ENCODE measurements at regions not wholly inside any gene's neighbourhood (a gene's known extent, or its start where the extent isn't known, plus 50 kb on each side); places are given as distances from the start of the nearest gene placed in this dataset.

GRCh38 chr14:106509176-106509575 lies 982.8 kb downstream of the TMEM121 start:
- TF ChIP-seq, protein P1, sequence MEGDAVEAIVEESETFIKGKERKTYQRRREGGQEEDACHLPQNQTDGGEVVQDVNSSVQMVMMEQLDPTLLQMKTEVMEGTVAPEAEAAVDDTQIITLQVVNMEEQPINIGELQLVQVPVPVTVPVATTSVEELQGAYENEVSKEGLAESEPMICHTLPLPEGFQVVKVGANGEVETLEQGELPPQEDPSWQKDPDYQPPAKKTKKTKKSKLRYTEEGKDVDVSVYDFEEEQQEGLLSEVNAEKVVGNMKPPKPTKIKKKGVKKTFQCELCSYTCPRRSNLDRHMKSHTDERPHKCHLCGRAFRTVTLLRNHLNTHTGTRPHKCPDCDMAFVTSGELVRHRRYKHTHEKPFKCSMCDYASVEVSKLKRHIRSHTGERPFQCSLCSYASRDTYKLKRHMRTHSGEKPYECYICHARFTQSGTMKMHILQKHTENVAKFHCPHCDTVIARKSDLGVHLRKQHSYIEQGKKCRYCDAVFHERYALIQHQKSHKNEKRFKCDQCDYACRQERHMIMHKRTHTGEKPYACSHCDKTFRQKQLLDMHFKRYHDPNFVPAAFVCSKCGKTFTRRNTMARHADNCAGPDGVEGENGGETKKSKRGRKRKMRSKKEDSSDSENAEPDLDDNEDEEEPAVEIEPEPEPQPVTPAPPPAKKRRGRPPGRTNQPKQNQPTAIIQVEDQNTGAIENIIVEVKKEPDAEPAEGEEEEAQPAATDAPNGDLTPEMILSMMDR (IDR thresholded peaks at IDR 0.05): no peak
- TF ChIP-seq EP300 (IDR thresholded peaks at IDR 0.05; ENCODE audit: low read depth): no peak
- no peak for TF ChIP-seq POLR2AphosphoS5 (IDR thresholded peaks at IDR 0.05)
